ENCODE measurements at regions not wholly inside any gene's neighbourhood (a gene's known extent, or its start where the extent isn't known, plus 50 kb on each side); places are given as distances from the start of the nearest gene placed in this dataset.

DNA sequence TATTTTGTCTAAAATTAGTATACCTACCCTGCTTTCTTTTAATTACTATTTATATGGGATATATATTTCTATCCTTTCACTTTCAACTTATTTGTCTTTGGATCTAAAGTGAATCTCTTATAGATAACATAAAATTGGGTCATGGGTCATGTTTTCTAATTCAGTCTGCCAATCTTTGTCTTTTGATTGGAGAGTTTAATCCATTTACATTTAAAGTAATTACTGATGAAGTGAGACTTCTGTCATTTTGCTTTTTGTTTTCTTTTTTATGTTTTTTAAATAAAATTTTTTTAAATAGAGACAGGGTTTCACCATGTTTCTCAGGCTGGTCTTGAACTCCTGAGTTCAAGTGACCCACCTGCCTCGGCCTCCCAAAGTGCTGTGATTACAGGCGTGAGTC is 50.5 kb upstream of the PRDM1 start:
- Histone ChIP-seq H3K27ac (ENCODE audit: low read depth, low read length) (no peak overlapping the region), H3K9me2 (replicated peaks; ENCODE audit: control insufficient read depth, low read length) (no peaks in the 10 kb centered on the region), H3F3A (ENCODE audit: control insufficient read depth, insufficient read depth) (no peaks in the 10 kb centered on the region), H3K4me1 (ENCODE audit: control insufficient read depth, low read length) (no peaks in the 10 kb centered on the region), H3K4me2 (ENCODE audit: low read length) (no peak overlapping the region), H3K27me3 (ENCODE audit: control insufficient read depth, low read length) (no peaks in the 10 kb centered on the region), H4K20me1 (ENCODE audit: control insufficient read depth, insufficient read depth, low read depth, low read length) (no peaks in the 10 kb centered on the region), H3K9me3 (ENCODE audit: control insufficient read depth, insufficient read depth, low read length) (no peaks in the 10 kb centered on the region), H3K36me3 (ENCODE audit: control insufficient read depth, low read length) (no peaks in the 10 kb centered on the region), H3K4me3 (ENCODE audit: low read length) (no peak overlapping the region), H3K79me2 (ENCODE audit: control insufficient read depth, low read length) (no peaks in the 10 kb centered on the region)
- TF ChIP-seq, protein P1, sequence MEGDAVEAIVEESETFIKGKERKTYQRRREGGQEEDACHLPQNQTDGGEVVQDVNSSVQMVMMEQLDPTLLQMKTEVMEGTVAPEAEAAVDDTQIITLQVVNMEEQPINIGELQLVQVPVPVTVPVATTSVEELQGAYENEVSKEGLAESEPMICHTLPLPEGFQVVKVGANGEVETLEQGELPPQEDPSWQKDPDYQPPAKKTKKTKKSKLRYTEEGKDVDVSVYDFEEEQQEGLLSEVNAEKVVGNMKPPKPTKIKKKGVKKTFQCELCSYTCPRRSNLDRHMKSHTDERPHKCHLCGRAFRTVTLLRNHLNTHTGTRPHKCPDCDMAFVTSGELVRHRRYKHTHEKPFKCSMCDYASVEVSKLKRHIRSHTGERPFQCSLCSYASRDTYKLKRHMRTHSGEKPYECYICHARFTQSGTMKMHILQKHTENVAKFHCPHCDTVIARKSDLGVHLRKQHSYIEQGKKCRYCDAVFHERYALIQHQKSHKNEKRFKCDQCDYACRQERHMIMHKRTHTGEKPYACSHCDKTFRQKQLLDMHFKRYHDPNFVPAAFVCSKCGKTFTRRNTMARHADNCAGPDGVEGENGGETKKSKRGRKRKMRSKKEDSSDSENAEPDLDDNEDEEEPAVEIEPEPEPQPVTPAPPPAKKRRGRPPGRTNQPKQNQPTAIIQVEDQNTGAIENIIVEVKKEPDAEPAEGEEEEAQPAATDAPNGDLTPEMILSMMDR (IDR thresholded peaks at IDR 0.05; ENCODE audit: low read depth, low read length, poor library complexity, severe bottlenecking): no peak
- TF ChIP-seq EZH2phosphoT487 (IDR thresholded peaks at IDR 0.05; ENCODE audit: borderline replicate concordance, low read length): no peak

DNA sequence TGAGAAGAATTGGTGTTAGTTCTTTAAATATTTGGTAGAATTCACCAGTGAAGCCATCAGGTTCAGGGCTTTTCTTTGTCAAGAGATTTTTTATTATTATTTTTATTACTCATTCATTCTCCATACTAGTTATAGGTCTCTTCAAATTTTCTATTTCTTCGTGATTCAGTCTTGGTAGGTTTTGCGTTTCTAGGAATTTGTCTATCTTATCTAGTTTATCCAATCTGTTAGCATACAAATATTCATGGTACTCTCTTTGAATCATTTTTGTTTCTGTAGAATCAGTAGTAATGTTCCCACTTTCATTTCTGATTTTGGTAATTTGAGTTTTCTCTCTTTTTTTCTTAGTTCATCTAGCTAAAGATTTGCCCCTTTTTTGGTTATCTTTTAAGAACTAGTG is 52.3 kb upstream of the PRDM1 start:
- H3K4me1 ChIP-seq (ENCODE audit: control insufficient read depth, low read length): no peaks in the 10 kb centered on the region
- no peaks in the 10 kb centered on the region for H4K20me1 ChIP-seq (ENCODE audit: control insufficient read depth, insufficient read depth, low read depth, low read length)
- no peaks in the 10 kb centered on the region for H3K27me3 ChIP-seq (ENCODE audit: control insufficient read depth, low read length)
- H3K79me2 ChIP-seq (ENCODE audit: control insufficient read depth, low read length): no peaks in the 10 kb centered on the region
- TF ChIP-seq EZH2phosphoT487 (IDR thresholded peaks at IDR 0.05; ENCODE audit: borderline replicate concordance, low read length): no peak
- TF ChIP-seq, protein P1 (IDR thresholded peaks at IDR 0.05; ENCODE audit: low read depth, low read length, poor library complexity, severe bottlenecking): no peak
- no peaks in the 10 kb centered on the region for H3K9me2 ChIP-seq (replicated peaks; ENCODE audit: control insufficient read depth, low read length)
- H3K4me3 ChIP-seq (ENCODE audit: low read length): no peak overlapping the region
- H3K9me3 ChIP-seq (ENCODE audit: control insufficient read depth, insufficient read depth, low read length): no peaks in the 10 kb centered on the region
- no peaks in the 10 kb centered on the region for H3K36me3 ChIP-seq (ENCODE audit: control insufficient read depth, low read length)
- H3K27ac ChIP-seq (ENCODE audit: low read depth, low read length): no peak overlapping the region
- no peak overlapping the region for H3K4me2 ChIP-seq (ENCODE audit: low read length)
- no peaks in the 10 kb centered on the region for H3F3A ChIP-seq (ENCODE audit: control insufficient read depth, insufficient read depth)

DNA sequence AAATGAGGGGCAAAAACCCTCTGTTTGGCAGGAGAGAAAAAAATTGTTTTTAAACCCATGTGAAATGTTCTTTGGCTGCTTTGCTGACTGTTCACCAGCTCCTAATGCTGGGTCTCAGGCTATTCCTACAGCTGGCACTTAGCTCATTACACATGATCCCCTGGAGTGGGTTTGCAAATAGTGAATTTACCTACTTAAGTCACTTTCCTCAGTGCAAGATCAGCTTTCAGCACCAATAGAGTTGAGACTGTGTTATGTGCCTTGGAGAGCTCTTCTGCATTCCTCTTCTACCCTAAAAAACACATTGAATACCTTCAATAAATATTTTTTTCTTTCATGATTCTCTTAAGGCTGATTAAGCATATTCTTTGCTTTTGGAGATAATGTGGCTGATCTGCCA is 58.4 kb upstream of the PRDM1 start:
- Histone ChIP-seq H3K27ac (ENCODE audit: low read depth, low read length) (no peak overlapping the region), H3K36me3 (ENCODE audit: control insufficient read depth, low read length) (no peaks in the 10 kb centered on the region), H3K9me3 (ENCODE audit: control insufficient read depth, insufficient read depth, low read length) (no peaks in the 10 kb centered on the region), H3K4me3 (ENCODE audit: low read length) (no peak overlapping the region), H3K9me2 (replicated peaks; ENCODE audit: control insufficient read depth, low read length) (no peaks in the 10 kb centered on the region), H3K4me1 (ENCODE audit: control insufficient read depth, low read length) (no peaks in the 10 kb centered on the region), H3K79me2 (ENCODE audit: control insufficient read depth, low read length) (no peaks in the 10 kb centered on the region), H3F3A (ENCODE audit: control insufficient read depth, insufficient read depth) (no peaks in the 10 kb centered on the region), H4K20me1 (ENCODE audit: control insufficient read depth, insufficient read depth, low read depth, low read length) (no peaks in the 10 kb centered on the region), H3K4me2 (ENCODE audit: low read length) (no peak overlapping the region), H3K27me3 (ENCODE audit: control insufficient read depth, low read length) (no peaks in the 10 kb centered on the region)
- no peak for TF ChIP-seq EZH2phosphoT487 (IDR thresholded peaks at IDR 0.05; ENCODE audit: borderline replicate concordance, low read length)
- TF ChIP-seq, protein P1 (IDR thresholded peaks at IDR 0.05; ENCODE audit: low read depth, low read length, poor library complexity, severe bottlenecking): no peak

Data from DOHH2 (cell line).